OCI-LY7 (cell line): ENCODE measurements at regions not wholly inside any gene's neighbourhood (a gene's known extent, or its start where the extent isn't known, plus 50 kb on each side); places are given as distances from the start of the nearest gene placed in this dataset.

Experiments used
- BruUV-seq: library from RNA; stranded (reverse); fragments of 400-500 nt; replicated peaks from 2 replicates; lab custom pipeline; 2021; lab: Mats Ljungman, UMichigan
- CTCF ChIA-PET: fragments of 300-600 bp; sonication (Branson Sonifier 250); formaldehyde crosslinking; loops from one replicate; lab custom pipeline; 2022; ENCODE audit warnings: antibody characterized with exemption; ENCODE audit not compliant: unreplicated experiment; lab: Charles Lee
- POLR2A ChIA-PET: fragments of 300-600 bp; sonication (Branson Sonifier 250); formaldehyde crosslinking; loops from one replicate; lab custom pipeline; 2022; ENCODE audit warnings: antibody characterized with exemption; lab: Charles Lee
- DNase-seq: peaks from one replicate; pipeline ENCODE4 v3.0.0-alpha.2; 2015; ENCODE audit warnings: low spot score
- H2AFZ ChIP-seq: fragments of 200-600 bp; sonication (generic), shearing (Covaris generic); 2 replicates; pipeline ENCODE4 v1.6.1; 2014; ENCODE audit warnings: mild to moderate bottlenecking, antibody characterized with exemption, low read length, moderate library complexity
- H3K27ac ChIP-seq: fragments of 200-600 bp; sonication (generic); 2 replicates; pipeline ENCODE4 v1.5.1; 2014; ENCODE audit warnings: mixed run types, low read depth, mild to moderate bottlenecking, moderate library complexity, low read length, inconsistent platforms; ENCODE audit not compliant: poor library complexity, severe bottlenecking
- H3K36me3 ChIP-seq: fragments of 200-600 bp; sonication (generic); 2 replicates; pipeline ENCODE4 v1.6.1; 2014; ENCODE audit warnings: mild to moderate bottlenecking, antibody characterized with exemption, low read length, moderate library complexity, mixed read lengths; ENCODE audit not compliant: insufficient read depth
- H3K4me1 ChIP-seq: fragments of 200-600 bp; sonication (generic); 2 replicates; pipeline ENCODE4 v1.5.1; 2014; ENCODE audit warnings: mild to moderate bottlenecking, low read length; ENCODE audit not compliant: insufficient read depth, poor library complexity, severe bottlenecking
- H3K4me2 ChIP-seq: fragments of 200-600 bp; sonication (generic); 2 replicates; pipeline ENCODE4 v1.6.1; 2014; ENCODE audit warnings: mild to moderate bottlenecking, low read length
- H3K4me3 ChIP-seq: fragments of 200-600 bp; sonication (generic); 2 replicates; pipeline ENCODE4 v1.5.1; 2014; ENCODE audit warnings: mild to moderate bottlenecking, low read depth, low read length; ENCODE audit not compliant: poor library complexity, severe bottlenecking
- H3K79me2 ChIP-seq: fragments of 200-600 bp; sonication (generic); 2 replicates; pipeline ENCODE4 v1.6.1; 2016; ENCODE audit warnings: low read depth, mild to moderate bottlenecking, low read length, moderate library complexity, mixed read lengths; ENCODE audit not compliant: insufficient read depth
- H3K9me2 ChIP-seq: fragments of 200-600 bp; sonication (generic); 2 replicates; pipeline ENCODE4 v1.6.1; 2016; ENCODE audit warnings: mild to moderate bottlenecking, low read length, mixed read lengths; ENCODE audit not compliant: insufficient read depth
- H3K9me3 ChIP-seq: fragments of 200-600 bp; sonication (generic); 2 replicates; pipeline ENCODE4 v1.6.1; 2014; ENCODE audit warnings: mild to moderate bottlenecking, mixed run types, low read length, mixed read lengths
- H4K20me1 ChIP-seq: fragments of 200-600 bp; sonication (generic); 2 replicates; pipeline ENCODE4 v1.6.1; 2014; ENCODE audit warnings: mild to moderate bottlenecking, antibody characterized with exemption, low read length, moderate library complexity, mixed read lengths; ENCODE audit not compliant: insufficient read depth
- EZH2phosphoT487 ChIP-seq: fragments of 200-600 bp; sonication (generic); IDR thresholded peaks from 2 replicates; pipeline ENCODE4 v1.6.1; 2018; ENCODE audit warnings: low read depth, borderline replicate concordance, mild to moderate bottlenecking, mixed run types, antibody characterized with exemption, low read length, moderate library complexity, mixed read lengths
- intact Hi-C: fragments of 100-400 bp; cut with micrococcal nuclease; formaldehyde crosslinking; loops from one replicate; pipeline ENCODE4 v1.10.0; 2022; ENCODE audit not compliant: unreplicated experiment
- TF ChIP-seq, protein P1 (sequence below): fragments of 200-600 bp; sonication (generic); conservative IDR thresholded peaks from 2 replicates; pipeline ENCODE4 v1.5.1; 2014; ENCODE audit warnings: mild to moderate bottlenecking, antibody characterized with exemption, low read length, moderate library complexity, mixed read lengths

DNA sequence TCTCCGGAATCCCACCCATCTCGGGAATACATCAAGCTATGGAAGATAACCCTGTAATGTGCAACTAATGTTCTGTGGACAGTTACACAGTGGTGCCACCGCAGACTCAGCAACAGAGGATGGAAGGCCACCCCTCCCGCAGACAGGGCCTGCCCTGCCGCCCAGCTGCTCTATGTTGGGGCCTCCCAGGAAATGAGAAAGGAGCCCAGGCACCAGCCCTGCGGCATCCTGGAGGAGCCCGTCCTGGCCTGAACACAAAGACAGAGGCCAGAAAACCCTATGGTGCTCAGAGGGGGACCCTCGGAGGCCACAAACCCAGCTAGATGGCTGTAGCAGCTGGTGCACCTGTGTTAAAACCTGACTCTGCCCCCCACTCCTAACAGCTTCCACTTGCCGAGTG is 216.1 kb upstream of the RPL38 start:
- Histone ChIP-seq H2AFZ (no peak overlapping the region), H4K20me1 (no peaks in the 10 kb centered on the region), H3K36me3 (no peaks in the 10 kb centered on the region), H3K4me1 (no peaks in the 10 kb centered on the region), H3K9me3 (no peaks in the 10 kb centered on the region), H3K4me3 (no peak overlapping the region), H3K4me2 (no peak overlapping the region), H3K27ac (no peak overlapping the region), H3K9me2 (no peaks in the 10 kb centered on the region), H3K79me2 (no peaks in the 10 kb centered on the region)
- intact Hi-C loops, result no loop called here
- DNase-seq, result no peak
- ChIA-PET POLR2A (no interaction called here), CTCF (no interaction called here)
- BruUV-seq, result no TSS peak
- no peak for TF ChIP-seq EZH2phosphoT487
- TF ChIP-seq, protein P1, sequence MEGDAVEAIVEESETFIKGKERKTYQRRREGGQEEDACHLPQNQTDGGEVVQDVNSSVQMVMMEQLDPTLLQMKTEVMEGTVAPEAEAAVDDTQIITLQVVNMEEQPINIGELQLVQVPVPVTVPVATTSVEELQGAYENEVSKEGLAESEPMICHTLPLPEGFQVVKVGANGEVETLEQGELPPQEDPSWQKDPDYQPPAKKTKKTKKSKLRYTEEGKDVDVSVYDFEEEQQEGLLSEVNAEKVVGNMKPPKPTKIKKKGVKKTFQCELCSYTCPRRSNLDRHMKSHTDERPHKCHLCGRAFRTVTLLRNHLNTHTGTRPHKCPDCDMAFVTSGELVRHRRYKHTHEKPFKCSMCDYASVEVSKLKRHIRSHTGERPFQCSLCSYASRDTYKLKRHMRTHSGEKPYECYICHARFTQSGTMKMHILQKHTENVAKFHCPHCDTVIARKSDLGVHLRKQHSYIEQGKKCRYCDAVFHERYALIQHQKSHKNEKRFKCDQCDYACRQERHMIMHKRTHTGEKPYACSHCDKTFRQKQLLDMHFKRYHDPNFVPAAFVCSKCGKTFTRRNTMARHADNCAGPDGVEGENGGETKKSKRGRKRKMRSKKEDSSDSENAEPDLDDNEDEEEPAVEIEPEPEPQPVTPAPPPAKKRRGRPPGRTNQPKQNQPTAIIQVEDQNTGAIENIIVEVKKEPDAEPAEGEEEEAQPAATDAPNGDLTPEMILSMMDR, result no peak

DNA sequence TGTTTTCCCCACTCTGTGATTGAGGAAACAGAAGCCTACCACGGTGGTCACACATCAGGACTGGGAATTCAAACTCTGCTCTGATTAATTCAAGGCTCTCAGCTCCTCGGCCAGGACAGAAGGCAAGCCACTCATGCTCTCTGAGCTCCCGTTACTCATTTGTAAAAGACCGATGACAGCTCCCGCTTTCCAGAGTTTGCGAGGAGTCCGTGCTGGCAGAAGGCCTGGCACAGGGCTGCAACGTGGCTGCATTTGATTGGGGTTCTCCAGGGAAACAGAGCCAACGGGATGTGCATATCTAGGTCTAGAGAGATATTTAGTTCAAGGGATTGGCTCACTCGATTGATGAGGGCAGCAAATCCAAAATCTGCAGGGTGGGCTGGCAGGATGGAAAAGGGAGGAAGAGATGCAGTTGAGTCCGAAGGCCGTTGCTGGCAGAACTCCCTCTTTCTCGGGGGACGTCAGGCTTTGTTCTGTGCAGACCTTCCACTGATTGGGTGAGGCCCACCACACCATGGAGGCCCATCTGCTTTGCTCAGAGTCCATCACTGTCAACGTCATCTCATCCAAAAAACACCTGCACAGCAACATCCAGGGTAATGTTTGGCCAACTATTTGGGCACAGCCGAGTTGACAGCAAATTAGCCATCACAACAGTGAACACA is 215.5 kb upstream of the RPL38 start:
- H3K4me2 ChIP-seq, result no peak overlapping the region
- no peak overlapping the region for H3K27ac ChIP-seq
- no TSS peak for BruUV-seq
- H3K9me3 ChIP-seq, result no peaks in the 10 kb centered on the region
- TF ChIP-seq EZH2phosphoT487, result no peak
- TF ChIP-seq, protein P1, result no peak
- H3K4me3 ChIP-seq, result no peak overlapping the region
- ChIA-PET POLR2A (no interaction called here), CTCF (no interaction called here)
- no peaks in the 10 kb centered on the region for H3K9me2 ChIP-seq
- no peaks in the 10 kb centered on the region for H3K79me2 ChIP-seq
- H3K36me3 ChIP-seq, result no peaks in the 10 kb centered on the region
- DNase-seq, result no peak
- no peaks in the 10 kb centered on the region for H3K4me1 ChIP-seq
- H4K20me1 ChIP-seq, result no peaks in the 10 kb centered on the region
- intact Hi-C loops, result no loop called here
- H2AFZ ChIP-seq, result no peak overlapping the region

DNA sequence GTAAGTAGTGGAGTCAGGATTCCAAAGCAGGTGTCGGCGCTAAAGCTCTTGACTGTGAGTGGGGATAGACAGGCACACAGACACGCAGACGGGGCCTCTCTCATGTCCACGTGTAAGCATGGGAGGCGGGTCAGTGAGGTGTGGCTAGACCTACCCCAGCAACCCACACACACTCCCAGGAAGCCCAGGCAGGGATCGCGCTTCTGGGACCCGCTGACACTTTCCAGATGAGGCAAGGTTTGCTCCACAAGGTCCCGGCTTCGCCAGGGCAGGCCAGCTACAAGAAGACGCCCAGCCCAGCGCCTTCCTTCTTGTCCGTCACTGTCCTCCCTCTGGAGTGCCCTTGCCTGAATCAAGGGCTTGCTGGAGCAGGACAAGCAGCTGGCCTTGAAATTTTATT is 213.8 kb upstream of the RPL38 start:
- no peak for DNase-seq
- Histone ChIP-seq H3K4me2 (no peak overlapping the region), H3K36me3 (no peaks in the 10 kb centered on the region), H3K9me3 (no peaks in the 10 kb centered on the region), H2AFZ (no peak overlapping the region), H3K4me1 (no peaks in the 10 kb centered on the region), H3K4me3 (no peak overlapping the region), H3K9me2 (no peaks in the 10 kb centered on the region), H3K79me2 (no peaks in the 10 kb centered on the region), H3K27ac (no peak overlapping the region), H4K20me1 (no peaks in the 10 kb centered on the region)
- intact Hi-C loops, result no loop called here
- TF ChIP-seq, protein P1, result no peak
- TF ChIP-seq EZH2phosphoT487, result no peak
- no TSS peak for BruUV-seq
- ChIA-PET POLR2A (no interaction called here), CTCF (no interaction called here)
